Midbrain (tissue), 1 donor: ENCODE measurements at regions not wholly inside any gene's neighbourhood (a gene's known extent, or its start where the extent isn't known, plus 50 kb on each side); places are given as distances from the start of the nearest gene placed in this dataset.

ENCODE experiments used
- DNase-seq: peaks from one replicate; lab custom pipeline; 2025; lab: John Stamatoyannopoulos, UW

GRCh38 chr9:81113453-81114124 is 575.8 kb downstream of the TLE1 start:
- no peak for DNase-seq

GRCh38 chr9:81112627-81113452 is 576.5 kb downstream of the TLE1 start:
- no peak for DNase-seq

GRCh38 chr9:81108821-81109220 is 580.5 kb downstream of the TLE1 start:
- DNase-seq: no peak

GRCh38 chr9:81108391-81108790 is 581.0 kb downstream of the TLE1 start:
- no peak for DNase-seq

GRCh38 chr9:81103597-81104471 is 585.5 kb downstream of the TLE1 start:
- DNase-seq: no peak

GRCh38 chr9:81097131-81097847 is 592.1 kb downstream of the TLE1 start:
- no peak for DNase-seq

- DNase-seq: no peak
Observed at GRCh38 chr9:81096625-81097024, 592.7 kb downstream of the TLE1 start.

GRCh38 chr9:81092057-81092456 is 597.3 kb downstream of the TLE1 start:
- DNase-seq: no peak

GRCh38 chr9:81088341-81088740 is 601.0 kb downstream of the TLE1 start:
- DNase-seq: no peak

- no peak for DNase-seq
Observed at GRCh38 chr9:81086416-81086815, 602.9 kb downstream of the TLE1 start.

GRCh38 chr9:81083854-81084512 is 605.4 kb downstream of the TLE1 start:
- DNase-seq: no peak

GRCh38 chr9:81083067-81083466 is 606.3 kb downstream of the TLE1 start:
- no peak for DNase-seq

GRCh38 chr9:81082221-81082620 is 607.1 kb downstream of the TLE1 start:
- DNase-seq: no peak

GRCh38 chr9:81080900-81081299 is 608.4 kb downstream of the TLE1 start:
- DNase-seq: no peak

- no peak for DNase-seq
Observed at GRCh38 chr9:81080185-81080584, 609.2 kb downstream of the TLE1 start.

GRCh38 chr9:81079055-81079454 is 610.3 kb downstream of the TLE1 start:
- DNase-seq: no peak

- no peak for DNase-seq
Observed at GRCh38 chr9:81078555-81078954, 610.8 kb downstream of the TLE1 start.

- DNase-seq: no peak
Observed at GRCh38 chr9:81077572-81077971, 611.8 kb downstream of the TLE1 start.

- no peak for DNase-seq
Observed at GRCh38 chr9:81076131-81076530, 613.2 kb downstream of the TLE1 start.

- DNase-seq: no peak
Observed at GRCh38 chr9:81074221-81074620, 615.1 kb downstream of the TLE1 start.

GRCh38 chr9:81073821-81074220 is 615.5 kb downstream of the TLE1 start:
- no peak for DNase-seq
